ENCODE measurements at regions not wholly inside any gene's neighbourhood (a gene's known extent, or its start where the extent isn't known, plus 50 kb on each side); places are given as distances from the start of the nearest gene placed in this dataset.

GRCh38 chr14:83260751-83261150 is 1727.1 kb upstream of the SEL1L start:
- no peaks in the 10 kb centered on the region for H3K9me3 ChIP-seq
- H3K4me1 ChIP-seq = no peaks in the 10 kb centered on the region
- no peak for DNase-seq
- TF ChIP-seq CTCF (IDR thresholded peaks at IDR 0.05) (no peak), EP300 (IDR thresholded peaks at IDR 0.05; ENCODE audit: low read depth) (no peak), POLR2AphosphoS5 (IDR thresholded peaks at IDR 0.05) (no peak), POLR2A (IDR thresholded peaks at IDR 0.05) (no peak)
- in situ Hi-C loops (cut with MboI; ENCODE audit: low pct_ligation_motif_present in 1 of 4, low pct_unique_long_range_greater_than_20kb in 1 of 4, low sequenced_read_pairs in 3 of 4) (no loop called here), intact Hi-C loops (cut with DNase I; ENCODE audit: low total_unique reads) (no loop called here)
- WGBS, 2 donors (ENCODE audit: low coverage in 1 of 2) = 77 to 80% methylated on average over 3 of the region's 3 CpGs
- no peak overlapping the region for H3K27ac ChIP-seq
- no peaks in the 10 kb centered on the region for H3K36me3 ChIP-seq
- H3K27me3 ChIP-seq = no peaks in the 10 kb centered on the region
- H3K4me3 ChIP-seq = no peak overlapping the region

DNA sequence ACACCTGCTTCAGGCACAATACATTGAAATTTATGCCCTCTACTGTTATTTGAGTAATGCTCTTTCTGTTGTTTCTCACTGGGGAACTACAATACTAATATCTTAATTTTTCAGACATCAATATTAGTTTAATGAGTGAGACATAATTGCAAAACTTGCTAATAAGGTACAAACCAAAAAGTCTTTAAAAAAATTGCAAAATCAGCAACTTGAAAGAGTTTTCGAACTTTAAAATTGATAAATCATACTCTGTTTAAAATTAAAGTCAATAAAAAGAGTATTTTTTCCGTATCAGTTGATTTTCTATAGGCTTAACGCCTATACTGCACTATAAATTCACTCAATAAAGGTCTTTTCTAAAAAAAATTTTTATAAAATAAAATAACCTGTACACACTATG is 1735.9 kb upstream of the SEL1L start:
- WGBS, 2 donors (ENCODE audit: low coverage in 1 of 2) = 67 to 71% methylated on average over 3 of the region's 3 CpGs
- Histone ChIP-seq H3K27me3 (no peaks in the 10 kb centered on the region), H3K9me3 (no peaks in the 10 kb centered on the region), H3K4me1 (no peaks in the 10 kb centered on the region), H3K36me3 (no peaks in the 10 kb centered on the region), H3K4me3 (no peak overlapping the region), H3K27ac (no peak overlapping the region)
- no peak for TF ChIP-seq POLR2AphosphoS5 (IDR thresholded peaks at IDR 0.05)
- TF ChIP-seq CTCF (IDR thresholded peaks at IDR 0.05) = no peak
- TF ChIP-seq EP300 (IDR thresholded peaks at IDR 0.05; ENCODE audit: low read depth) = no peak
- TF ChIP-seq POLR2A (IDR thresholded peaks at IDR 0.05) = no peak
- intact Hi-C loops (cut with DNase I; ENCODE audit: low total_unique reads) (no loop called here), in situ Hi-C loops (cut with MboI; ENCODE audit: low pct_ligation_motif_present in 1 of 4, low pct_unique_long_range_greater_than_20kb in 1 of 4, low sequenced_read_pairs in 3 of 4) (no loop called here)
- no peak for DNase-seq

GRCh38 chr14:83271663-83272062 is 1738.0 kb upstream of the SEL1L start:
- intact Hi-C loops (cut with DNase I; ENCODE audit: low total_unique reads) = no loop called here
- H3K4me3 ChIP-seq = no peak overlapping the region
- H3K9me3 ChIP-seq = no peaks in the 10 kb centered on the region
- no peaks in the 10 kb centered on the region for H3K27me3 ChIP-seq
- DNase-seq = no peak
- in situ Hi-C loops (cut with MboI; ENCODE audit: low pct_ligation_motif_present in 1 of 4, low pct_unique_long_range_greater_than_20kb in 1 of 4, low sequenced_read_pairs in 3 of 4) = no loop called here
- WGBS, 2 donors (ENCODE audit: low coverage in 1 of 2) = 56 to 63% methylated on average over 2 of the region's 2 CpGs
- H3K27ac ChIP-seq = no peak overlapping the region
- no peak for TF ChIP-seq CTCF (IDR thresholded peaks at IDR 0.05)
- TF ChIP-seq POLR2AphosphoS5 (IDR thresholded peaks at IDR 0.05) = no peak
- no peak for TF ChIP-seq POLR2A (IDR thresholded peaks at IDR 0.05)
- TF ChIP-seq EP300 (IDR thresholded peaks at IDR 0.05; ENCODE audit: low read depth) = no peak
- no peaks in the 10 kb centered on the region for H3K36me3 ChIP-seq
- no peaks in the 10 kb centered on the region for H3K4me1 ChIP-seq

DNA sequence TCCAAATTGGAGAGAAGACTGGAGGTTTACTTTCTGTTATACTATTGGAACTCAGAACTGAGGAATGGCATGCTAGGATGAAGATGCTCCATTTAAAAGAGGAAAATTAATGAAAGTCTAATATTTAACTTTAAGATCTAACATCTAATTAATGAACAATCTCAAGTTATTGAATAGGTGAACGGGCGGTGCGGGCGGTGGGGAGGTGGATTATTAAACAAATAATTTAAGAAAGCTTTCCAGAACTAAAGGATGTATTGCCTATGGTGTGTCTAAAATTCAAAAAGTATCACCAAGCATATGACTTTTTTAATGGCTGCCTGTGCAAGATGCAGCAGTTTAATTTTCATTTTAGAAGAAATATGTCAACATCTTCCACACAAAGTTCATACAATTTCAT is 1747.1 kb upstream of the SEL1L start:
- in situ Hi-C loops (cut with MboI; ENCODE audit: low pct_ligation_motif_present in 1 of 4, low pct_unique_long_range_greater_than_20kb in 1 of 4, low sequenced_read_pairs in 3 of 4) (no loop called here), intact Hi-C loops (cut with DNase I; ENCODE audit: low total_unique reads) (no loop called here)
- DNase-seq = no peak
- H3K27me3 ChIP-seq = no peaks in the 10 kb centered on the region
- H3K27ac ChIP-seq = no peak overlapping the region
- no peaks in the 10 kb centered on the region for H3K4me1 ChIP-seq
- no peak overlapping the region for H3K4me3 ChIP-seq
- TF ChIP-seq EP300 (IDR thresholded peaks at IDR 0.05; ENCODE audit: low read depth) (no peak), CTCF (IDR thresholded peaks at IDR 0.05) (no peak), POLR2AphosphoS5 (IDR thresholded peaks at IDR 0.05) (no peak), POLR2A (IDR thresholded peaks at IDR 0.05) (no peak)
- WGBS, 2 donors (ENCODE audit: low coverage in 1 of 2) = 94 to 95% methylated on average over 4 of the region's 4 CpGs
- H3K36me3 ChIP-seq = no peaks in the 10 kb centered on the region
- no peaks in the 10 kb centered on the region for H3K9me3 ChIP-seq

All from transverse colon (tissue), 4 donors.